Osteoblast (primary cell): ENCODE measurements at regions not wholly inside any gene's neighbourhood (a gene's known extent, or its start where the extent isn't known, plus 50 kb on each side); places are given as distances from the start of the nearest gene placed in this dataset.

Experiments used
- DNase-seq: peaks from one replicate; pipeline ENCODE4 v3.0.0; 2011; ENCODE audit warnings: low spot score, mixed read lengths; ENCODE audit not compliant: insufficient read length; ENCODE audit errors: missing footprints
- H2AFZ ChIP-seq: 2 replicates; pipeline ENCODE4 v1.6.0; 2011; ENCODE audit warnings: mild to moderate bottlenecking, low read length
- H3K27ac ChIP-seq: 2 replicates; pipeline ENCODE4 v1.5.1; 2011; ENCODE audit warnings: mild to moderate bottlenecking, low read depth, low read length, moderate library complexity
- H3K27me3 ChIP-seq: 2 replicates; pipeline ENCODE4 v1.6.0; 2012; ENCODE audit warnings: mild to moderate bottlenecking, control low read depth, inconsistent platforms, low read length, moderate library complexity; ENCODE audit not compliant: insufficient read depth
- H3K36me3 ChIP-seq: 2 replicates; pipeline ENCODE4 v1.5.1; 2011; ENCODE audit warnings: mild to moderate bottlenecking, low read length, control low read depth, moderate library complexity; ENCODE audit not compliant: insufficient read depth
- H3K4me1 ChIP-seq: 2 replicates; pipeline ENCODE4 v1.5.1; 2011; ENCODE audit warnings: mild to moderate bottlenecking, low read length, control low read depth, moderate library complexity; ENCODE audit not compliant: insufficient read depth
- H3K4me2 ChIP-seq: 2 replicates; pipeline ENCODE4 v1.6.0; 2011; ENCODE audit warnings: mild to moderate bottlenecking, low read length; ENCODE audit not compliant: insufficient read depth
- H3K4me3 ChIP-seq: fragments of 200-600 bp; sonication (generic); 3 replicates; pipeline ENCODE4 v1.5.1; 2012; ENCODE audit warnings: mild to moderate bottlenecking, low read length, inconsistent platforms; ENCODE audit not compliant: insufficient read depth
- H3K79me2 ChIP-seq: 2 replicates; pipeline ENCODE4 v1.6.0; 2012; ENCODE audit warnings: mild to moderate bottlenecking, low read length, control low read depth, inconsistent platforms; ENCODE audit not compliant: insufficient read depth
- H3K9me3 ChIP-seq: 2 replicates; pipeline ENCODE4 v1.5.1; 2011; ENCODE audit warnings: low read depth, low read length, control low read depth
- H4K20me1 ChIP-seq: 2 replicates; pipeline ENCODE4 v1.6.0; 2012; ENCODE audit warnings: mild to moderate bottlenecking, low read length, control low read depth; ENCODE audit not compliant: insufficient read depth
- CTCF ChIP-seq: IDR thresholded peaks from 2 replicates; pipeline ENCODE4 v1.5.1; 2011; ENCODE audit warnings: mild to moderate bottlenecking, low read depth, low read length, moderate library complexity; ENCODE audit errors: extremely low read depth

- TF ChIP-seq CTCF: no peak
- no peaks in the 10 kb centered on the region for H3K36me3 ChIP-seq
- no peaks in the 10 kb centered on the region for H3K9me3 ChIP-seq
- no peak overlapping the region for H2AFZ ChIP-seq
- H3K27me3 ChIP-seq: no peaks in the 10 kb centered on the region
- no peak overlapping the region for H3K27ac ChIP-seq
- no peaks in the 10 kb centered on the region for H3K4me1 ChIP-seq
- H4K20me1 ChIP-seq: no peaks in the 10 kb centered on the region
- H3K4me3 ChIP-seq: no peak overlapping the region
- H3K4me2 ChIP-seq: no peak overlapping the region
- no peak for DNase-seq
- H3K79me2 ChIP-seq: no peaks in the 10 kb centered on the region
Measured at GRCh38 chr4:72911316-72911715, 158.2 kb downstream of the COX18 start.

- no peaks in the 10 kb centered on the region for H3K27me3 ChIP-seq
- H3K4me1 ChIP-seq: no peaks in the 10 kb centered on the region
- H4K20me1 ChIP-seq: no peaks in the 10 kb centered on the region
- no peak overlapping the region for H2AFZ ChIP-seq
- H3K9me3 ChIP-seq: no peaks in the 10 kb centered on the region
- no peak overlapping the region for H3K4me3 ChIP-seq
- H3K36me3 ChIP-seq: no peaks in the 10 kb centered on the region
- H3K79me2 ChIP-seq: no peaks in the 10 kb centered on the region
- H3K27ac ChIP-seq: no peak overlapping the region
- H3K4me2 ChIP-seq: no peak overlapping the region
- TF ChIP-seq CTCF: peak; percentile 30
- DNase-seq: no peak
Measured at GRCh38 chr4:72909461-72909860, 160.1 kb downstream of the COX18 start.

GRCh38 chr4:72902354-72902753, 167.2 kb downstream of the COX18 start:
- Histone ChIP-seq H4K20me1 (no peaks in the 10 kb centered on the region), H3K79me2 (no peaks in the 10 kb centered on the region), H3K36me3 (no peaks in the 10 kb centered on the region), H3K27ac (no peak overlapping the region), H3K27me3 (no peaks in the 10 kb centered on the region), H3K4me2 (no peak overlapping the region), H3K4me3 (no peak overlapping the region), H2AFZ (no peak overlapping the region), H3K4me1 (peaks cover 8% of the 10 kb centered on the region), H3K9me3 (no peaks in the 10 kb centered on the region)
- no peak for TF ChIP-seq CTCF
- DNase-seq: no peak

- H3K36me3 ChIP-seq: no peaks in the 10 kb centered on the region
- H4K20me1 ChIP-seq: no peaks in the 10 kb centered on the region
- no peak overlapping the region for H3K4me3 ChIP-seq
- no peaks in the 10 kb centered on the region for H3K9me3 ChIP-seq
- H2AFZ ChIP-seq: no peak overlapping the region
- H3K27me3 ChIP-seq: no peaks in the 10 kb centered on the region
- H3K79me2 ChIP-seq: no peaks in the 10 kb centered on the region
- TF ChIP-seq CTCF: no peak
- no peak overlapping the region for H3K4me2 ChIP-seq
- DNase-seq: no peak
- H3K4me1 ChIP-seq: peaks cover 16% of the 10 kb centered on the region
- H3K27ac ChIP-seq: no peak overlapping the region
Measured at GRCh38 chr4:72901553-72901952, 168.0 kb downstream of the COX18 start.
